BE2C (cell line): ENCODE measurements at regions not wholly inside any gene's neighbourhood (a gene's known extent, or its start where the extent isn't known, plus 50 kb on each side); places are given as distances from the start of the nearest gene placed in this dataset.
"Not testable (repeated sequence)": the region's sequence is repeated elsewhere in the genome, so short reads cannot be mapped to it uniquely, and the experiment has no call there.

Experiments
- DNase-seq: peaks from one replicate; pipeline ENCODE4 v3.0.0-alpha.2; 2020
- H3K27me3 ChIP-seq: fragments of 250-450 bp; sonication (Bioruptor Pico); 2 replicates; pipeline ENCODE4 v1.5.1; 2020; ENCODE audit warnings: mild to moderate bottlenecking
- H3K36me3 ChIP-seq: fragments of 250-450 bp; sonication (Bioruptor Pico); 2 replicates; pipeline ENCODE4 v1.5.1; 2020; ENCODE audit warnings: mild to moderate bottlenecking
- H3K4me1 ChIP-seq: fragments of 250-450 bp; sonication (Bioruptor Pico); 2 replicates; pipeline ENCODE4 v1.5.1; 2020
- H3K4me3 ChIP-seq: 2 replicates; pipeline ENCODE4 v1.5.1; 2011; ENCODE audit warnings: low read depth, low read length
- H3K9me3 ChIP-seq: fragments of 250-450 bp; sonication (Bioruptor Pico); 2 replicates; pipeline ENCODE4 v1.5.1; 2020
- TF ChIP-seq, protein P1 (sequence below): IDR thresholded peaks from 2 replicates; pipeline ENCODE4 v1.5.1; 2012; ENCODE audit warnings: mild to moderate bottlenecking, low read depth, low read length

DNA sequence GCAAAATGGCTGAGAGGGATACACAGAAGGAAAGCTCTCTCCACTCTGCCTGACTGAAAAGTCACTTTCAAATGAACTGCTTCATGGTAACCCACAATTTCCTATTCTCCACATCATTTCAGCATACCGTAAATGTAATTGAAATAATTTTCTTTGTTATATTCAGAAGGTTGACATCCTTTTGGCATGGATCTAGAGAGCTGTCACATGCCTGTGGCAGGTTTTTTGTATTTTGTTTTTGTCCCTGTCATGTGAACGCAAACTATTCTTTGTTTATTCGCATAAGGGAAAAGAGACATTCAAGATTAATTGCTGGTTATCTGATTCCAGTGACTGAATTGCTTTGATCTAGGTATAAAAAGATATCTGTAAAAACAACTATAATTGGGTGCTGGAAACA lies 1808.1 kb downstream of the NCAM2 start:
- TF ChIP-seq, protein P1, sequence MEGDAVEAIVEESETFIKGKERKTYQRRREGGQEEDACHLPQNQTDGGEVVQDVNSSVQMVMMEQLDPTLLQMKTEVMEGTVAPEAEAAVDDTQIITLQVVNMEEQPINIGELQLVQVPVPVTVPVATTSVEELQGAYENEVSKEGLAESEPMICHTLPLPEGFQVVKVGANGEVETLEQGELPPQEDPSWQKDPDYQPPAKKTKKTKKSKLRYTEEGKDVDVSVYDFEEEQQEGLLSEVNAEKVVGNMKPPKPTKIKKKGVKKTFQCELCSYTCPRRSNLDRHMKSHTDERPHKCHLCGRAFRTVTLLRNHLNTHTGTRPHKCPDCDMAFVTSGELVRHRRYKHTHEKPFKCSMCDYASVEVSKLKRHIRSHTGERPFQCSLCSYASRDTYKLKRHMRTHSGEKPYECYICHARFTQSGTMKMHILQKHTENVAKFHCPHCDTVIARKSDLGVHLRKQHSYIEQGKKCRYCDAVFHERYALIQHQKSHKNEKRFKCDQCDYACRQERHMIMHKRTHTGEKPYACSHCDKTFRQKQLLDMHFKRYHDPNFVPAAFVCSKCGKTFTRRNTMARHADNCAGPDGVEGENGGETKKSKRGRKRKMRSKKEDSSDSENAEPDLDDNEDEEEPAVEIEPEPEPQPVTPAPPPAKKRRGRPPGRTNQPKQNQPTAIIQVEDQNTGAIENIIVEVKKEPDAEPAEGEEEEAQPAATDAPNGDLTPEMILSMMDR: no peak
- Histone ChIP-seq H3K4me3 (no peak overlapping the region), H3K27me3 (no peaks in the 10 kb centered on the region), H3K4me1 (no peaks in the 10 kb centered on the region), H3K9me3 (no peaks in the 10 kb centered on the region), H3K36me3 (no peaks in the 10 kb centered on the region)
- no peak for DNase-seq

DNA sequence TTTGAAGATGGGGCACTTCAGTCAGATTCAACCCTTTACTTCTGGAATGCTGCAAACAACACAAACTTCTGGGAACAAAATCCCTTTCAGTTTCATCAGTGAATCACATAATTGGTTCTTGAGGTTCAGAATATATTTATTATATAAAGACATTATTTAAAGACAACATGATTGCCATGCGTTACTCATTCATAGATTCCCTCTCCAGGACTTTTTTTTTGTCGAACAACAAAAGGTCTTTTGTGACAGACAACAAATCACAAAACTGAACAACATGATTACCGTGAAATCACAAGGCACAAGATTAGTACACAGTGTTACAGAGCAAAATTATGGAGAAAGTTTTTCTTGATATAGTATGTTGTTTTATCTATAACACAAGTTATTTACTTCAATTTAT lies 1815.0 kb downstream of the NCAM2 start:
- Histone ChIP-seq H3K27me3 (no peaks in the 10 kb centered on the region), H3K4me3 (no peak overlapping the region), H3K36me3 (no peaks in the 10 kb centered on the region), H3K4me1 (no peaks in the 10 kb centered on the region), H3K9me3 (no peaks in the 10 kb centered on the region)
- TF ChIP-seq, protein P1: no peak
- DNase-seq: no peak

DNA sequence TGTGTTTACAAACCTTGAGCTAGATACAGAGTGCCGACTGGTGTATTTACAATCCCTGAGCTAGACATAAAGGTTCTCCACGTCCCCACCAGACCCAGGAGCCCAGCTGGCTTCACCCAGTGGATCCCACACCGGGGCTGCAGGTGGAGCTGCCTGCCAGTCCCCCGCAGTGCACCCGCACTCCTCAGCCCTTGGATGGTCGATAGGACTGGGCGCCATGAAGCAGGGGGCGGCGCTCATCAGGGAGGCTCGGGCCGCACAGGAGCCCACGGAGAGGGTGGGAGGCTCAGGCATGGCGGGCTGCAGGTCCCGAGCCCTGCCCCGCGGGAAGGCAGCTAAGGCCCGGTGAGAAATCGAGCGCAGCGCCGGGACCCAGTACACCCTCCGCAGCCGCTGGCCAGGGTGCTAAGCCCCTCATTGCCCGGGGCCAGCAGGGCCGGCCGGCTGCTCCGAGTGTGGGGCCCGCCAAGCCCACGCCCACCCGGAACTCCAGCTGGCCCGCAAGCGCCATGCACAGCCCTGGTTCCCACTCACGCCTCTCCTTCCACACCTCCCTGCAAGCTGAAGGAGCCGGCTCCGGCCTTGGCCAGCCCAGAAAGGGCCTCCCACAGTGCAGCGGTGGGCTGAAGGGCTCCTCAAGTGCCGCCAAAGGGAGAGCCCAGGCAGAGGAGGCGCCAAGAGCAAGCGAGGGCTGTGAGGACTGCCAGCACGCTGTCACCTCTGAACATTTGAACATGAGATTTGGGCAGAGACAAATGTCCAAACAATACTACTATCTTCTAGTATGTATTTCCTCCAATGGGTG lies 1820.7 kb downstream of the NCAM2 start:
- H3K4me3 ChIP-seq, H3K27me3 ChIP-seq, H3K4me1 ChIP-seq, DNase-seq, H3K9me3 ChIP-seq, H3K36me3 ChIP-seq: not testable (repeated sequence)

- Histone ChIP-seq H3K27me3 (no peaks in the 10 kb centered on the region), H3K4me3 (no peak overlapping the region), H3K9me3 (no peaks in the 10 kb centered on the region; the same call in 1 of the 2 replicates), H3K36me3 (no peaks in the 10 kb centered on the region), H3K4me1 (no peaks in the 10 kb centered on the region; the same call in 1 of the 2 replicates)
- TF ChIP-seq, protein P1: no peak
- DNase-seq: no peak
Observed at GRCh38 chr21:22827422-22827821, 1829.2 kb downstream of the NCAM2 start.

- TF ChIP-seq, protein P1: no peak
- no peaks in the 10 kb centered on the region for H3K4me1 ChIP-seq
- DNase-seq: no peak
- H3K4me3 ChIP-seq: no peak overlapping the region
- H3K36me3 ChIP-seq: no peaks in the 10 kb centered on the region
- no peaks in the 10 kb centered on the region; the same call in 1 of the 2 replicates for H3K9me3 ChIP-seq
- no peaks in the 10 kb centered on the region for H3K27me3 ChIP-seq
Observed at GRCh38 chr21:22842875-22843274, 1844.7 kb downstream of the NCAM2 start.

DNA sequence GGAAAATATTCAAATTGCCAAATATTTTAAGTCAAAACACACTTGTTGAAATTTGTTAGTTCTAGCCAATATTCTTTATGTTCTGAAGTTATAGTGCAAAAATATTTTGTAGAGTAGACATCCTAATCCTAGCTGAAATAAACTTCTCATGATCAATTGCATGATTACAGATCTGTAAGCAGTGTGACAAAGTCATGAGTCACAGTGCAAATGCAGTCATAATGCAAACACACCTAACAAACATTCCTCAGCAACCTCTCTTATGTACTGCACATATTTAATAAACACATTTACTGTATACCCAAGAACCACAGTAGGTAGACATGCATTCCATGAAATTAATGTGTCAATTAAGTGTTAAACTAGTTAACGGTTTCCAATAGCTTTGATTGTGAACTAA lies 1857.4 kb downstream of the NCAM2 start:
- no peaks in the 10 kb centered on the region; the same call in 1 of the 2 replicates for H3K4me1 ChIP-seq
- TF ChIP-seq, protein P1: no peak
- DNase-seq: no peak

More for the DNA sequence above, 1857.4 kb downstream of the NCAM2 start:
- Histone ChIP-seq H3K36me3 (no peaks in the 10 kb centered on the region), H3K27me3 (no peaks in the 10 kb centered on the region), H3K4me3 (no peak overlapping the region), H3K9me3 (no peaks in the 10 kb centered on the region; the same call in 1 of the 2 replicates)
